ENCODE measurements at regions not wholly inside any gene's neighbourhood (a gene's known extent, or its start where the extent isn't known, plus 50 kb on each side); places are given as distances from the start of the nearest gene placed in this dataset.

DNA sequence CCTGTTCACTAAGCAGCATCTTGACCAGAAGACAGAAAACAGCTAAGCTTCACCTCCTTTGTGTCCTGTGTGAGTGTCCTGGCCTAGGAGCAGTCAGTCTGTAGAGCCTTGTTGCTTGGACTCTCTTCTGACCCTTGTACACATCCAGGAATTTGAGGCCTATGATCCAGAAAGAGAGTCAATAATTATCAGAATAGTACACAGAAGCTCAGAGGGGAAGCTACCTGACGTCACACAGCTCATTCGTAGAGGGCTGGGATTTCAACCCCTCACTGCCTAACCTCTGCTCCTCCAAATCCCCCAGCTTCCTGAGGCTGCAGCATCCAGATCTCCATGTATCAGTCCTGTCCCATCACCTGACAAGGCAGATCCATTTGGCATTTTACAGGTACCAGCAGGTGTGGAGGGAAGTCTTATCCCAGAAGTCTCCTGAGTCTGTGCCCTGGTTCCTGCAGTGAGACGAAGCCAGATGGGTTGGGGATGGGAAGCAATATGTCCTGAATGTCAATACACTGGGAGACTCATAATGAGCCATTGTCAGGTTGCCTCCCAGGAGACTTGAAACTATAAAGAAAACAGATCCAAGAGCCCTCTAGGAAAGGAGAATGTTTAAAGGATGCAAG, 203.1 kb downstream of the MINAR1 start (continued):
- TF ChIP-seq ZNF425 (CRISPR knock-in tag; conservative IDR thresholded peaks at IDR 0.05) (no peak), HMGXB4 (CRISPR knock-in tag; IDR thresholded peaks at IDR 0.05) (no peak), KAT7 (CRISPR knock-in tag; IDR thresholded peaks at IDR 0.05; ENCODE audit: borderline replicate concordance) (no peak), ELF4 (CRISPR knock-in tag; IDR thresholded peaks at IDR 0.05; ENCODE audit: low read depth) (no peak), TEAD4 (CRISPR knock-in tag; IDR thresholded peaks at IDR 0.05) (no peak), NFATC4 (CRISPR knock-in tag; IDR thresholded peaks at IDR 0.05) (no peak)
- TF ChIP-seq, protein P1, sequence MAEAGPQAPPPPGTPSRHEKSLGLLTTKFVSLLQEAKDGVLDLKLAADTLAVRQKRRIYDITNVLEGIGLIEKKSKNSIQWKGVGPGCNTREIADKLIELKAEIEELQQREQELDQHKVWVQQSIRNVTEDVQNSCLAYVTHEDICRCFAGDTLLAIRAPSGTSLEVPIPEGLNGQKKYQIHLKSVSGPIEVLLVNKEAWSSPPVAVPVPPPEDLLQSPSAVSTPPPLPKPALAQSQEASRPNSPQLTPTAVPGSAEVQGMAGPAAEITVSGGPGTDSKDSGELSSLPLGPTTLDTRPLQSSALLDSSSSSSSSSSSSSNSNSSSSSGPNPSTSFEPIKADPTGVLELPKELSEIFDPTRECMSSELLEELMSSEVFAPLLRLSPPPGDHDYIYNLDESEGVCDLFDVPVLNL (CRISPR knock-in tag; IDR thresholded peaks at IDR 0.05; ENCODE audit: borderline replicate concordance, low read depth): no peak

DNA sequence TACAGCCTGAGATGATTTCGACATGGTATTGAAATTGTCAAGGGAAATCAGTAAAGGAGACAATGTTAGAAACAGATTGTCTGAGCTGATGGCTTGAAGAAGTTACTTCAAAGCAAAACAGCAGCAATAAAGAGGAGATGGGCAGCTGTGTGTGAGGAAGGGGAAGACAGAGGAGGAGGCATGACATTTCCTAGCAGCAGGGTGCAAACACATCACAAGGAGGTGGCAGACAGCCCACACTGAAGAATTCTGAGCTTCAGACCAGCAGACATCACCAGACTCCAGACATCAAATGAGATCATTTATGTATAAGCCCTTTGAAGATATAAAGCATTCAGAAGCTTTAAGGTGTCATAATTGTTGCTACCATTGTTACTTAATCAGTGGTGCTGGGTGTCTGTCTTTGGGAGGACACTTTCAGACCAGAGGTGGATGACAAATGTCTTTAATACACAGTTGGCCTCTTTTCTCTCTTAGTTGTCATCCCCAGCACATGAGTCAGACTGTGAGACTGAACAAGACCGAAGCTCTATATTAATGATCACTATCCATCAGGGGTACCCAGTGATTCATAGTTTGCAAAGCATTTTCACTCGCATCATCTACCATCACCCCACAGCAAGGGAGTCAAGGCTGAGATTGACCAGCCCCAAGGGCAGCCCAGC, 203.9 kb downstream of the MINAR1 start:
- Mint-ChIP-seq H3K9me3 (peaks cover 25% of the 10 kb centered on the region), H3K36me3 (no peaks in the 10 kb centered on the region), H3K27ac (no peak overlapping the region), H3K27me3 (ENCODE audit: low read depth) (peaks cover 2% of the 10 kb centered on the region; the same call in 1 of the 2 replicates), H3K4me3 (no peak overlapping the region), H3K4me1 (peaks cover 3% of the 10 kb centered on the region)
- DNase-seq (ENCODE audit: low spot score): no peak
- no peak for ATAC-seq
- ChIA-PET POLR2A (no interaction called here), CTCF (interaction anchor here (1.7 to 1.8 kb wide), 2 partner anchors 40 to 296 kb away, joined by 5 to 6 read pairs; no protein-coding TSS in a partner anchor)
- TF ChIP-seq E2F5 (CRISPR knock-in tag; IDR thresholded peaks at IDR 0.05): no peak
- TF ChIP-seq, protein P2, sequence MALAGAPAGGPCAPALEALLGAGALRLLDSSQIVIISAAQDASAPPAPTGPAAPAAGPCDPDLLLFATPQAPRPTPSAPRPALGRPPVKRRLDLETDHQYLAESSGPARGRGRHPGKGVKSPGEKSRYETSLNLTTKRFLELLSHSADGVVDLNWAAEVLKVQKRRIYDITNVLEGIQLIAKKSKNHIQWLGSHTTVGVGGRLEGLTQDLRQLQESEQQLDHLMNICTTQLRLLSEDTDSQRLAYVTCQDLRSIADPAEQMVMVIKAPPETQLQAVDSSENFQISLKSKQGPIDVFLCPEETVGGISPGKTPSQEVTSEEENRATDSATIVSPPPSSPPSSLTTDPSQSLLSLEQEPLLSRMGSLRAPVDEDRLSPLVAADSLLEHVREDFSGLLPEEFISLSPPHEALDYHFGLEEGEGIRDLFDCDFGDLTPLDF (CRISPR knock-in tag; IDR thresholded peaks at IDR 0.05): no peak
- TF ChIP-seq, protein P3, sequence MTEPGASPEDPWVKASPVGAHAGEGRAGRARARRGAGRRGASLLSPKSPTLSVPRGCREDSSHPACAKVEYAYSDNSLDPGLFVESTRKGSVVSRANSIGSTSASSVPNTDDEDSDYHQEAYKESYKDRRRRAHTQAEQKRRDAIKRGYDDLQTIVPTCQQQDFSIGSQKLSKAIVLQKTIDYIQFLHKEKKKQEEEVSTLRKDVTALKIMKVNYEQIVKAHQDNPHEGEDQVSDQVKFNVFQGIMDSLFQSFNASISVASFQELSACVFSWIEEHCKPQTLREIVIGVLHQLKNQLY (CRISPR knock-in tag; IDR thresholded peaks at IDR 0.05): no peak
- TF ChIP-seq HMGA2 (CRISPR knock-in tag; IDR thresholded peaks at IDR 0.05): no peak
- TF ChIP-seq ERG (CRISPR knock-in tag; IDR thresholded peaks at IDR 0.05): no peak
- no peak for TF ChIP-seq KAT7 (CRISPR knock-in tag; IDR thresholded peaks at IDR 0.05; ENCODE audit: borderline replicate concordance)
- no peak for TF ChIP-seq ZBTB21 (CRISPR knock-in tag; IDR thresholded peaks at IDR 0.05; ENCODE audit: borderline replicate concordance)
- no peak for TF ChIP-seq CDX4 (CRISPR knock-in tag; IDR thresholded peaks at IDR 0.05; ENCODE audit: borderline replicate concordance)
- TF ChIP-seq, protein P4, sequence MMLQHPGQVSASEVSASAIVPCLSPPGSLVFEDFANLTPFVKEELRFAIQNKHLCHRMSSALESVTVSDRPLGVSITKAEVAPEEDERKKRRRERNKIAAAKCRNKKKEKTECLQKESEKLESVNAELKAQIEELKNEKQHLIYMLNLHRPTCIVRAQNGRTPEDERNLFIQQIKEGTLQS (CRISPR knock-in tag; conservative IDR thresholded peaks at IDR 0.05): no peak
- TF ChIP-seq CREB1 (CRISPR knock-in tag; IDR thresholded peaks at IDR 0.05): no peak
- no peak for TF ChIP-seq EMX1 (CRISPR knock-in tag; IDR thresholded peaks at IDR 0.05)
- TF ChIP-seq, protein P5, sequence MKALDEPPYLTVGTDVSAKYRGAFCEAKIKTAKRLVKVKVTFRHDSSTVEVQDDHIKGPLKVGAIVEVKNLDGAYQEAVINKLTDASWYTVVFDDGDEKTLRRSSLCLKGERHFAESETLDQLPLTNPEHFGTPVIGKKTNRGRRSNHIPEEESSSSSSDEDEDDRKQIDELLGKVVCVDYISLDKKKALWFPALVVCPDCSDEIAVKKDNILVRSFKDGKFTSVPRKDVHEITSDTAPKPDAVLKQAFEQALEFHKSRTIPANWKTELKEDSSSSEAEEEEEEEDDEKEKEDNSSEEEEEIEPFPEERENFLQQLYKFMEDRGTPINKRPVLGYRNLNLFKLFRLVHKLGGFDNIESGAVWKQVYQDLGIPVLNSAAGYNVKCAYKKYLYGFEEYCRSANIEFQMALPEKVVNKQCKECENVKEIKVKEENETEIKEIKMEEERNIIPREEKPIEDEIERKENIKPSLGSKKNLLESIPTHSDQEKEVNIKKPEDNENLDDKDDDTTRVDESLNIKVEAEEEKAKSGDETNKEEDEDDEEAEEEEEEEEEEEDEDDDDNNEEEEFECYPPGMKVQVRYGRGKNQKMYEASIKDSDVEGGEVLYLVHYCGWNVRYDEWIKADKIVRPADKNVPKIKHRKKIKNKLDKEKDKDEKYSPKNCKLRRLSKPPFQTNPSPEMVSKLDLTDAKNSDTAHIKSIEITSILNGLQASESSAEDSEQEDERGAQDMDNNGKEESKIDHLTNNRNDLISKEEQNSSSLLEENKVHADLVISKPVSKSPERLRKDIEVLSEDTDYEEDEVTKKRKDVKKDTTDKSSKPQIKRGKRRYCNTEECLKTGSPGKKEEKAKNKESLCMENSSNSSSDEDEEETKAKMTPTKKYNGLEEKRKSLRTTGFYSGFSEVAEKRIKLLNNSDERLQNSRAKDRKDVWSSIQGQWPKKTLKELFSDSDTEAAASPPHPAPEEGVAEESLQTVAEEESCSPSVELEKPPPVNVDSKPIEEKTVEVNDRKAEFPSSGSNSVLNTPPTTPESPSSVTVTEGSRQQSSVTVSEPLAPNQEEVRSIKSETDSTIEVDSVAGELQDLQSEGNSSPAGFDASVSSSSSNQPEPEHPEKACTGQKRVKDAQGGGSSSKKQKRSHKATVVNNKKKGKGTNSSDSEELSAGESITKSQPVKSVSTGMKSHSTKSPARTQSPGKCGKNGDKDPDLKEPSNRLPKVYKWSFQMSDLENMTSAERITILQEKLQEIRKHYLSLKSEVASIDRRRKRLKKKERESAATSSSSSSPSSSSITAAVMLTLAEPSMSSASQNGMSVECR (CRISPR knock-in tag; IDR thresholded peaks at IDR 0.05; ENCODE audit: borderline replicate concordance): no peak

Data from WTC11 (cell line).